HCT116 (cell line): ENCODE measurements at regions not wholly inside any gene's neighbourhood (a gene's known extent, or its start where the extent isn't known, plus 50 kb on each side); places are given as distances from the start of the nearest gene placed in this dataset.

Experiments
- ATAC-seq: fragments of 200-7000 bp; cut with Tn5 transposase; 2 replicates; pipeline ENCODE4 v1.9.1; 2020; ENCODE audit warnings: mild to moderate bottlenecking, moderate library complexity
- BruUV-seq: library from RNA; stranded (reverse); fragments of 400-500 nt; replicated peaks from 2 replicates; lab custom pipeline; 2021; lab: Mats Ljungman, UMichigan
- CTCF ChIA-PET: fragments of 300-600 bp; sonication (Branson Sonifier 250); formaldehyde crosslinking; loops from one replicate; lab custom pipeline; 2021; ENCODE audit warnings: antibody characterized with exemption; lab: Charles Lee
- POLR2A ChIA-PET: fragments of 300-600, 350-600 bp; sonication (Branson Sonifier 250); formaldehyde crosslinking; loops from one replicate; lab custom pipeline; 2021; ENCODE audit warnings: antibody characterized with exemption; lab: Charles Lee
- RAD21 ChIA-PET, 2 experiments: fragments of 300-600 bp; sonication (Branson Sonifier 250); formaldehyde crosslinking; loops; one replicate each; lab custom pipeline; 2023; ENCODE audit warnings: low total read pairs in 2 of 2; ENCODE audit not compliant: uncharacterized antibody in 2 of 2, unreplicated experiment in 2 of 2, low non-redundant PET in 1 of 2; lab: Charles Lee
- DNase-seq: peaks from one replicate; pipeline ENCODE4 v3.0.0-alpha.2; 2010; ENCODE audit warnings: low read depth, low spot score
- H2AFZ ChIP-seq: fragments of 200-600 bp; shearing (Covaris generic), sonication (generic); 2 replicates; pipeline ENCODE4 v1.6.1; 2017; ENCODE audit warnings: low read depth, mixed run types, mixed read lengths, antibody characterized with exemption, low read length; ENCODE audit not compliant: poor library complexity, severe bottlenecking
- H3K27ac ChIP-seq: 2 replicates; pipeline ENCODE4 v1.5.1; 2012; ENCODE audit warnings: low read depth, low read length
- H3K27me3 ChIP-seq: fragments of 200-600 bp; sonication (generic); 2 replicates; pipeline ENCODE4 v1.6.1; 2016; ENCODE audit warnings: mixed run types, low read length, mixed read lengths; ENCODE audit not compliant: insufficient read depth
- H3K36me3 ChIP-seq, 2 experiments: fragments of 200-500 bp in 1 of 2; fragments of 200-600 bp in 1 of 2; sonication (Bioruptor generic) in 1 of 2; sonication (generic) in 1 of 2; 2 replicates each; pipeline versions ENCODE4 v1.5.1 to v1.6.1; 2014 to 2016; ENCODE audit warnings: low read length in 2 of 2, inconsistent platforms in 1 of 2, mixed read lengths in 1 of 2, mixed run types in 1 of 2; ENCODE audit not compliant: insufficient read depth in 2 of 2, control insufficient read depth in 1 of 2
- H3K4me1 ChIP-seq, 2 experiments: fragments of 200-600 bp in 1 of 2; sonication (generic) in 1 of 2; 2 replicates each; pipeline versions ENCODE4 v1.5.1 to v1.6.1; 2012 to 2017; ENCODE audit warnings: low read length in 2 of 2, inconsistent platforms in 1 of 2, mild to moderate bottlenecking in 1 of 2, mixed read lengths in 1 of 2, mixed run types in 1 of 2, moderate library complexity in 1 of 2; ENCODE audit not compliant: insufficient read depth in 2 of 2, control insufficient read depth in 1 of 2
- H3K4me2 ChIP-seq: fragments of 200-600 bp; sonication (generic); 2 replicates; pipeline ENCODE4 v1.6.1; 2017; ENCODE audit warnings: mixed run types, low read length, mixed read lengths
- H3K4me3 ChIP-seq, 2 experiments: fragments of 200-600 bp in 1 of 2; sonication (generic) in 1 of 2; replicated peaks in 1 of 2; 2 replicates each; pipeline ENCODE4 v1.5.1; 2011 to 2016; ENCODE audit warnings: low read length in 2 of 2, control low read depth in 1 of 2, low read depth in 1 of 2, mild to moderate bottlenecking in 1 of 2, mixed read lengths in 1 of 2, mixed run types in 1 of 2
- H3K79me2 ChIP-seq: fragments of 200-600 bp; sonication (generic); 2 replicates; pipeline ENCODE4 v1.6.1; 2017; ENCODE audit warnings: mild to moderate bottlenecking, mixed run types, low read length, moderate library complexity, mixed read lengths; ENCODE audit not compliant: insufficient read depth
- H3K9ac ChIP-seq: fragments of 200-600 bp; sonication (generic); 2 replicates; pipeline ENCODE4 v1.6.1; 2016; ENCODE audit warnings: low read length, mixed read lengths
- H3K9me2 ChIP-seq: fragments of 200-600 bp; sonication (generic), shearing (Covaris generic); 2 replicates; pipeline ENCODE4 v1.6.1; 2017; ENCODE audit warnings: mixed run types, mild to moderate bottlenecking, moderate library complexity; ENCODE audit not compliant: insufficient read depth
- H3K9me3 ChIP-seq, 2 experiments: fragments of 200-500 bp in 1 of 2; fragments of 200-600 bp in 1 of 2; sonication (Bioruptor generic) in 1 of 2; sonication (generic) in 1 of 2; 2 replicates each; pipeline ENCODE4 v1.6.1; 2014 to 2017; ENCODE audit warnings: low read length in 2 of 2, mixed read lengths in 2 of 2, inconsistent platforms in 1 of 2, low read depth in 1 of 2, mild to moderate bottlenecking in 1 of 2, mixed run types in 1 of 2, moderate library complexity in 1 of 2; ENCODE audit not compliant: control insufficient read depth in 1 of 2, insufficient read depth in 1 of 2
- H4K20me1 ChIP-seq: fragments of 200-600 bp; sonication (generic), shearing (Covaris generic); 2 replicates; pipeline ENCODE4 v1.6.1; 2017; ENCODE audit warnings: mixed run types, mild to moderate bottlenecking, moderate library complexity; ENCODE audit not compliant: insufficient read depth
- ATF3 ChIP-seq: IDR thresholded peaks from 2 replicates; pipeline ENCODE4 v1.6.1; 2012
- CBX3 ChIP-seq: IDR thresholded peaks from 2 replicates; pipeline ENCODE4 v1.6.1; 2012; ENCODE audit warnings: low read depth
- CEBPB ChIP-seq: IDR thresholded peaks from 2 replicates; pipeline ENCODE4 v1.6.1; 2012; ENCODE audit warnings: low read depth
- CTCF ChIP-seq, 3 experiments: fragments of 200-600 bp in 1 of 3; sonication (generic) in 1 of 3; IDR thresholded peaks in 2 of 3; conservative IDR thresholded peaks in 1 of 3; 2 replicates each; pipeline ENCODE4 v1.5.1; 2012 to 2017; ENCODE audit warnings: low read depth in 2 of 3, low read length in 2 of 3, antibody characterized with exemption in 1 of 3, borderline replicate concordance in 1 of 3, control low read depth in 1 of 3, mild to moderate bottlenecking in 1 of 3, mixed read lengths in 1 of 3, mixed run types in 1 of 3, moderate library complexity in 1 of 3; ENCODE audit not compliant: insufficient read depth in 1 of 3
- EGR1 ChIP-seq: IDR thresholded peaks from 2 replicates; pipeline ENCODE4 v1.6.1; 2012; ENCODE audit warnings: low read depth
- ELF1 ChIP-seq: IDR thresholded peaks from 2 replicates; pipeline ENCODE4 v1.6.1; 2012; ENCODE audit warnings: low read depth, borderline replicate concordance
- EZH2 ChIP-seq: fragments of 200-600 bp; sonication (generic); IDR thresholded peaks from 2 replicates; pipeline ENCODE4 v1.6.1; 2017; ENCODE audit warnings: antibody characterized with exemption, mixed run types
- EZH2phosphoT487 ChIP-seq: fragments of 200-600 bp; IDR thresholded peaks from 2 replicates; pipeline ENCODE4 v1.6.1; 2018; ENCODE audit warnings: antibody characterized with exemption, borderline replicate concordance
- FOSL1 ChIP-seq: IDR thresholded peaks from 2 replicates; pipeline ENCODE4 v1.6.1; 2012; ENCODE audit warnings: low read depth
- JUND ChIP-seq: IDR thresholded peaks from 2 replicates; pipeline ENCODE4 v1.6.1; 2012
- MAX ChIP-seq: IDR thresholded peaks from 2 replicates; pipeline ENCODE4 v1.6.1; 2012
- POLR2A ChIP-seq: IDR thresholded peaks from 2 replicates; pipeline ENCODE4 v1.7.0; 2011; ENCODE audit warnings: borderline replicate concordance; ENCODE audit not compliant: insufficient read depth, insufficient read length; ENCODE audit errors: extremely low read depth
- RAD21 ChIP-seq: IDR thresholded peaks from 2 replicates; pipeline ENCODE4 v1.6.1; 2012; ENCODE audit warnings: low read depth, mild to moderate bottlenecking
- REST ChIP-seq: IDR thresholded peaks from 2 replicates; pipeline ENCODE4 v1.6.1; 2012; ENCODE audit warnings: low read depth
- SIN3A ChIP-seq: IDR thresholded peaks from 2 replicates; pipeline ENCODE4 v1.6.1; 2012; ENCODE audit warnings: low read depth
- TCF7L2 ChIP-seq: IDR thresholded peaks from 2 replicates; pipeline ENCODE4 v1.7.0; 2011; ENCODE audit warnings: borderline replicate concordance, inconsistent platforms; ENCODE audit not compliant: insufficient read depth, insufficient read length; ENCODE audit errors: extremely low read depth
- YY1 ChIP-seq: IDR thresholded peaks from 2 replicates; pipeline ENCODE4 v1.6.1; 2011; ENCODE audit warnings: low read length, low read depth, moderate library complexity, mild to moderate bottlenecking; ENCODE audit not compliant: insufficient replicate concordance; ENCODE audit errors: extremely low read depth
- ZNF274 ChIP-seq: fragments of 200-500 bp; sonication (Bioruptor generic); IDR thresholded peaks from 2 replicates; pipeline ENCODE4 v1.6.1; 2014; ENCODE audit warnings: mild to moderate bottlenecking, low read depth, low read length, inconsistent platforms
- intact Hi-C: fragments of 100-400 bp; cut with micrococcal nuclease; formaldehyde crosslinking; loops from 2 replicates; pipeline ENCODE4 v1.10.0; 2022

GRCh38 chr14:37673439-37673838 is 78.0 kb downstream of the TTC6 start:
- Histone ChIP-seq H3K9ac (no peak overlapping the region), H3K4me3 (no peak overlapping the region), H3K9me3 (no peaks in the 10 kb centered on the region), H3K36me3 (no peaks in the 10 kb centered on the region), H4K20me1 (no peaks in the 10 kb centered on the region), H3K9me2 (no peaks in the 10 kb centered on the region), H3K79me2 (no peaks in the 10 kb centered on the region), H3K4me1 (no peaks in the 10 kb centered on the region), H2AFZ (no peak overlapping the region), H3K27me3 (no peaks in the 10 kb centered on the region), H3K27ac (no peak overlapping the region), H3K4me2 (no peak overlapping the region)
- TF ChIP-seq EZH2 (no peak), ELF1 (no peak), REST (no peak), JUND (no peak), EGR1 (no peak), EZH2phosphoT487 (no peak), FOSL1 (no peak), MAX (no peak), CTCF (IDR thresholded peaks at IDR 0.05 in 2 of 3, conservative IDR thresholded peaks at IDR 0.05 in 1 of 3; ENCODE audit: borderline replicate concordance in 1 of 3, insufficient read depth in 1 of 3, low read depth in 2 of 3, low read length in 2 of 3) (no peak), SIN3A (no peak), RAD21 (no peak), ATF3 (no peak), YY1 (no peak), TCF7L2 (no peak), ZNF274 (no peak), CBX3 (no peak), CEBPB (no peak), POLR2A (no peak)
- intact Hi-C loops = no loop called here
- ChIA-PET CTCF (no interaction called here), RAD21 (no interaction called here), POLR2A (no interaction called here)
- no peak for DNase-seq
- no peak for ATAC-seq
- no TSS peak for BruUV-seq
